OCI-LY3 (cell line): ENCODE measurements at regions not wholly inside any gene's neighbourhood (a gene's known extent, or its start where the extent isn't known, plus 50 kb on each side); places are given as distances from the start of the nearest gene placed in this dataset.
A peak's percentile ranks its signal among the peaks of the same experiment; 100 is the strongest.

Experiments used
- H2AFZ ChIP-seq: fragments of 200-600, 300-600 bp; shearing (Covaris generic); 2 replicates; pipeline ENCODE4 v1.6.0; 2014; ENCODE audit warnings: antibody characterized with exemption, low read depth, low read length
- H3K27ac ChIP-seq: fragments of 200-600, 300-600 bp; sonication (generic); 2 replicates; pipeline ENCODE4 v1.5.1; 2014; ENCODE audit warnings: mild to moderate bottlenecking, low read length, moderate library complexity, mixed read lengths
- H3K27me3 ChIP-seq: fragments of 200-600, 300-600 bp; sonication (generic); 2 replicates; pipeline ENCODE4 v1.6.1; 2014; ENCODE audit warnings: low read depth, low read length, mixed read lengths
- H3K36me3 ChIP-seq: fragments of 200-600, 300-600 bp; sonication (generic); replicated peaks from 2 replicates; pipeline ENCODE3; 2014; ENCODE audit warnings: low read depth, low read length, mixed read lengths
- H3K4me1 ChIP-seq: fragments of 300-600, 200-600 bp; sonication (generic); 2 replicates; pipeline ENCODE4 v1.6.1; 2014; ENCODE audit warnings: low read length, mixed read lengths
- H3K4me2 ChIP-seq: fragments of 200-600, 300-600 bp; sonication (generic); 2 replicates; pipeline ENCODE4 v1.6.1; 2014; ENCODE audit warnings: low read length, mixed read lengths
- H3K4me3 ChIP-seq: fragments of 300-600, 200-600 bp; sonication (generic); 2 replicates; pipeline ENCODE4 v1.5.1; 2014; ENCODE audit warnings: antibody characterized with exemption, mild to moderate bottlenecking, low read length, moderate library complexity
- H3K79me2 ChIP-seq: fragments of 300-600, 200-600 bp; shearing (Covaris generic); 2 replicates; pipeline ENCODE4 v1.6.1; 2014; ENCODE audit warnings: mild to moderate bottlenecking, low read length, mixed read lengths
- H3K9ac ChIP-seq: fragments of 300-600, 200-600 bp; shearing (Covaris generic); 2 replicates; pipeline ENCODE4 v1.6.0; 2014; ENCODE audit warnings: mild to moderate bottlenecking, low read length, moderate library complexity
- H3K9me3 ChIP-seq: fragments of 200-600, 300-600 bp; shearing (Covaris generic); 2 replicates; pipeline ENCODE4 v1.6.1; 2014; ENCODE audit warnings: low read length, mixed read lengths; ENCODE audit not compliant: insufficient read depth
- H4K20me1 ChIP-seq: fragments of 200-600, 300-600 bp; sonication (generic); 2 replicates; pipeline ENCODE4 v1.6.1; 2016; ENCODE audit warnings: low read length, mixed read lengths; ENCODE audit not compliant: insufficient read depth
- EZH2phosphoT487 ChIP-seq: fragments of 200-600 bp; shearing (Covaris generic); IDR thresholded peaks from 2 replicates; pipeline ENCODE4 v1.6.1; 2018; ENCODE audit warnings: antibody characterized with exemption, mixed run types, low read depth
- TF ChIP-seq, protein P1 (sequence below): fragments of 200-600, 300-600 bp; sonication (generic); IDR thresholded peaks from 2 replicates; pipeline ENCODE4 v1.5.1; 2014; ENCODE audit warnings: antibody characterized with exemption, low read length, low read depth

DNA sequence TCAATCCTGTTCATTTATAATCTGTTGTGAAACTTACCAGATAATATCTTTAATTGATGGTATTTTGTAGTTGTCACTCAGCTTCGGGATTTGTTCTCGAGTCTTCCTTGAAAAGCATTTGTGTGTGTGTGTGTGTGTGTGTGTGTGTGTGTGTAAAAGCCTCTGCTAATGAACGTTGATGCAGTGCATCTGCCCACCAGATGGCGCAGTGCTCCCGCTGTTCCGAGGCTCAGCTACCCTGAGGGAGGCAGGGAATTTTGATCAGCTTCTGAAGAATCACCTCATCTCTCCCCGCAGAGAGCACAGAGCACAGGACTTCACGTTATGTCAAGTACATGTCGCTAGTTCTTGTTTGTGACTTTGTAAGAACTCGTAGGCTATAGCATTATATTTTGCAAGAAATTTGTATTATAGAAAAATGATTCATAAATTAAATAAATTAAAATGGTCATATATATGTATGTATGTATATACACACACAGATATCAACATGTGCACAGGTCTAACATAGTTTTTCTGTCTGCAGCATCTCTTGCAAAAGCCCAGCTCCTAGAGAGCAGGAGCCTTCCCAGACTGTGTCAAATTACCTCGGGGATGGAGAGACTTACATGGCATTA is 316.7 kb upstream of the IGFBP7 start:
- Histone ChIP-seq H2AFZ (peak overlapping the region; percentile 49; the same call in 1 of the 2 replicates), H3K4me2 (peak overlapping the region; percentile 37), H3K27ac (no peak overlapping the region), H3K79me2 (no peaks in the 10 kb centered on the region), H3K27me3 (peaks cover 7% of the 10 kb centered on the region; the same call in 1 of the 2 replicates), H3K9me3 (no peaks in the 10 kb centered on the region), H3K36me3 (no peaks in the 10 kb centered on the region), H3K4me3 (no peak overlapping the region), H3K4me1 (0 out of 2 replicates have a peak, but pooled peaks cover 6% of the 10 kb centered on the region), H4K20me1 (no peaks in the 10 kb centered on the region), H3K9ac (no peak overlapping the region)
- no peak for TF ChIP-seq EZH2phosphoT487
- TF ChIP-seq, protein P1, sequence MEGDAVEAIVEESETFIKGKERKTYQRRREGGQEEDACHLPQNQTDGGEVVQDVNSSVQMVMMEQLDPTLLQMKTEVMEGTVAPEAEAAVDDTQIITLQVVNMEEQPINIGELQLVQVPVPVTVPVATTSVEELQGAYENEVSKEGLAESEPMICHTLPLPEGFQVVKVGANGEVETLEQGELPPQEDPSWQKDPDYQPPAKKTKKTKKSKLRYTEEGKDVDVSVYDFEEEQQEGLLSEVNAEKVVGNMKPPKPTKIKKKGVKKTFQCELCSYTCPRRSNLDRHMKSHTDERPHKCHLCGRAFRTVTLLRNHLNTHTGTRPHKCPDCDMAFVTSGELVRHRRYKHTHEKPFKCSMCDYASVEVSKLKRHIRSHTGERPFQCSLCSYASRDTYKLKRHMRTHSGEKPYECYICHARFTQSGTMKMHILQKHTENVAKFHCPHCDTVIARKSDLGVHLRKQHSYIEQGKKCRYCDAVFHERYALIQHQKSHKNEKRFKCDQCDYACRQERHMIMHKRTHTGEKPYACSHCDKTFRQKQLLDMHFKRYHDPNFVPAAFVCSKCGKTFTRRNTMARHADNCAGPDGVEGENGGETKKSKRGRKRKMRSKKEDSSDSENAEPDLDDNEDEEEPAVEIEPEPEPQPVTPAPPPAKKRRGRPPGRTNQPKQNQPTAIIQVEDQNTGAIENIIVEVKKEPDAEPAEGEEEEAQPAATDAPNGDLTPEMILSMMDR, result peak; percentile 85

DNA sequence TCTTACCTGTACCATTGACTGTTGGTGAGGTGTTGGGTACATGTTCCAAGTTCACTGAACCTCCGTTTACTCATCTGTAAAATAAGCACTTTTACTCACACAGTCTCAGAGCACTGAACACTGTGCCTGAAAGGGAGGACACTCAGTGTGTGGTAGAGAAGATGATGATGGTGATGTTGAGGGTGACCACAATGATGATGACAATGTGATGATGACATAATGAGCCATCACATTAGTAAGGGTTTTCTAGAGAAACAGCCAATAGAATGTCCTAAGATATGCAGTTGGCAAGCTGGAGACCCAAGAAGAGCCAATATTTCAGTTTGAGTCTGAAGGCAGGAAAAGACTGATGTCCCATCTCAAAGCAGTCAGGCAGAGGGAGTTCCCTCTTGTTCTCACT is 315.4 kb upstream of the IGFBP7 start:
- Histone ChIP-seq H2AFZ (no peak overlapping the region), H3K9ac (no peak overlapping the region), H4K20me1 (no peaks in the 10 kb centered on the region), H3K36me3 (no peaks in the 10 kb centered on the region), H3K4me1 (0 out of 2 replicates have a peak, but pooled peaks cover 6% of the 10 kb centered on the region), H3K4me2 (no peak overlapping the region), H3K27ac (no peak overlapping the region), H3K9me3 (no peaks in the 10 kb centered on the region), H3K4me3 (no peak overlapping the region), H3K79me2 (no peaks in the 10 kb centered on the region), H3K27me3 (peaks cover 7% of the 10 kb centered on the region; the same call in 1 of the 2 replicates)
- no peak for TF ChIP-seq EZH2phosphoT487

DNA sequence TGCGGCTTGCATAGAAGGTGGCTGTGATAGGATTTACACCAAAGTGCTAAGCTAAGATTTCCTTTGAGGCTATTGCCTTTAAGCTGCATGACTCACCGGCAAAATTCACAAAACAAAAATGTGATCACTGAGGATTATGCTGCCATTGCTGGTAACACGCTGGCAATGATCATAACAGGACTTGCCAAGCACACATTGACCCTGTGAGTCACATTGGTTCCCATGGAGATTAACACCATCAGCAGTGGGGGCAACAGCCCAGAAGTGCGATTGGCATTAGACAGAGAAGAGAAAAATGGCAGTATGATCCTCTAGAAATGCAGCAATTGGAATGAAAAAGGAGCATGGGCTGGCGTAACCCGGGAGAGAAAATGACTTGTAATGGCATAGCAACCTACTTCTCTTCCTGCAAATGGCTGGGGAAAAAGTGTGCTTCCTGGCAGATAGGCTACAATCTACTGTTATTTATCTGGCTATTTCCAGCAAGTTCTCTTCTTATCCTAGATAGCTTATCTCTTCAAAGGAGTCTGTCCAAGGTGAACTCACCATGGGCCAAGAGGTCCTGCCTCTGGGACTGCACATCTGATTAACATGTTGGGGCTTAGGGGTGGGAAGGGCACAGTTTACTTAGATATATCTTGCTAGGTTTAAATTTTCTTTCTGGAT is 314.2 kb upstream of the IGFBP7 start:
- no peak overlapping the region for H3K9ac ChIP-seq
- no peak overlapping the region for H3K4me3 ChIP-seq
- no peaks in the 10 kb centered on the region for H3K36me3 ChIP-seq
- H3K27ac ChIP-seq, result no peak overlapping the region
- no peaks in the 10 kb centered on the region for H3K79me2 ChIP-seq
- no peak overlapping the region for H2AFZ ChIP-seq
- no peak overlapping the region for H3K4me2 ChIP-seq
- H3K4me1 ChIP-seq, result 0 out of 2 replicates have a peak, but pooled peaks cover 6% of the 10 kb centered on the region
- no peaks in the 10 kb centered on the region for H3K9me3 ChIP-seq
- peaks cover 7% of the 10 kb centered on the region; the same call in 1 of the 2 replicates for H3K27me3 ChIP-seq
- no peak for TF ChIP-seq EZH2phosphoT487
- TF ChIP-seq, protein P1, result no peak
- no peaks in the 10 kb centered on the region for H4K20me1 ChIP-seq

DNA sequence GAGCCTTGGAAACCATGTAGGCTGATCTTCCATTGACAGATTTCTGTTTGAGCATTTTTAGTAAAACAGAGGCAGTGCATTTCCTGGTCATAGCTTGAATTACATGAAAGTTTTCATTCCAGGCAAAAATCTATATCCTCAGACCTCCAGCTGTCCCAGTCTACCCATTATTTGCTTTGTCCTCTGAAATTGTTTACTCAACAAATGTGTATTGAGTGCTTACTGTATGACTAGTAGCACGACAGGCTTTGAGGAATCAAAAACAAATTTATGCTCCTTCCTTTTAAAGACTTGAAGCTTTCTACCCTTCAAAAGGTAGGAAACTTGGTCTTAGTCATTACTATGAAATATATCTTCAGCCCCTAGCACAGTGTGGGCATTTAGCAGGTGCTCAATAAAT is 307.9 kb upstream of the IGFBP7 start:
- Histone ChIP-seq H4K20me1 (no peaks in the 10 kb centered on the region), H3K4me2 (no peak overlapping the region), H3K36me3 (no peaks in the 10 kb centered on the region), H2AFZ (no peak overlapping the region), H3K9ac (no peak overlapping the region), H3K27me3 (no peaks in the 10 kb centered on the region), H3K4me1 (no peaks in the 10 kb centered on the region), H3K4me3 (no peak overlapping the region), H3K9me3 (no peaks in the 10 kb centered on the region), H3K27ac (no peak overlapping the region), H3K79me2 (no peaks in the 10 kb centered on the region)
- TF ChIP-seq, protein P1, result no peak
- no peak for TF ChIP-seq EZH2phosphoT487
